ENCODE measurements at regions not wholly inside any gene's neighbourhood (a gene's known extent, or its start where the extent isn't known, plus 50 kb on each side); places are given as distances from the start of the nearest gene placed in this dataset.

DNA sequence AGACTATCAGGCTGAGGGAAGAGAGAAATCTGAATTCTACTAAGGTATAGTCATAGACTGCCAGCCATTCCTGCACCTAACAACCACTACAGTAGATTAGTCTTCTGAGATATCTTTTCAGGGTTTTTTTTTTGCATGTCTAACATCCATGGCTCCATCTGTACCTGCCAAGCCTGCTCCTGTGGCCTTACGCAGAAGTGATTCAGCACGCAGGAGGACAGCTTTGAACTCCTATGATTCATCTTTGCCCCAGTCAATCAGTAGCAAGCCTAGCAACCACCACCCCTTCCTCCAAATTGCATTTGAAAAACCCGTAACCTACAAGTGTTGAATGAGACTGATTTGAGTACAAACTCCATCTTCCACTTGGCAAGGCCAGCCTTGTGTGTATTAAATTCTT lies 520.7 kb upstream of the HS3ST1 start:
- TF ChIP-seq CTCF (IDR thresholded peaks at IDR 0.05 in 4 of 5, conservative IDR thresholded peaks at IDR 0.05 in 1 of 5), result no peak
- TF ChIP-seq POLR2A (IDR thresholded peaks at IDR 0.05), result no peak
